Fibroblast of skin of scalp (primary cell): ENCODE measurements at regions not wholly inside any gene's neighbourhood (a gene's known extent, or its start where the extent isn't known, plus 50 kb on each side); places are given as distances from the start of the nearest gene placed in this dataset.
"Not testable (repeated sequence)": the region's sequence is repeated elsewhere in the genome, so short reads cannot be mapped to it uniquely, and the experiment has no call there.

Source experiments
- DNase-seq: peaks from one replicate; pipeline ENCODE4 v3.0.0-alpha.2; 2013

DNA sequence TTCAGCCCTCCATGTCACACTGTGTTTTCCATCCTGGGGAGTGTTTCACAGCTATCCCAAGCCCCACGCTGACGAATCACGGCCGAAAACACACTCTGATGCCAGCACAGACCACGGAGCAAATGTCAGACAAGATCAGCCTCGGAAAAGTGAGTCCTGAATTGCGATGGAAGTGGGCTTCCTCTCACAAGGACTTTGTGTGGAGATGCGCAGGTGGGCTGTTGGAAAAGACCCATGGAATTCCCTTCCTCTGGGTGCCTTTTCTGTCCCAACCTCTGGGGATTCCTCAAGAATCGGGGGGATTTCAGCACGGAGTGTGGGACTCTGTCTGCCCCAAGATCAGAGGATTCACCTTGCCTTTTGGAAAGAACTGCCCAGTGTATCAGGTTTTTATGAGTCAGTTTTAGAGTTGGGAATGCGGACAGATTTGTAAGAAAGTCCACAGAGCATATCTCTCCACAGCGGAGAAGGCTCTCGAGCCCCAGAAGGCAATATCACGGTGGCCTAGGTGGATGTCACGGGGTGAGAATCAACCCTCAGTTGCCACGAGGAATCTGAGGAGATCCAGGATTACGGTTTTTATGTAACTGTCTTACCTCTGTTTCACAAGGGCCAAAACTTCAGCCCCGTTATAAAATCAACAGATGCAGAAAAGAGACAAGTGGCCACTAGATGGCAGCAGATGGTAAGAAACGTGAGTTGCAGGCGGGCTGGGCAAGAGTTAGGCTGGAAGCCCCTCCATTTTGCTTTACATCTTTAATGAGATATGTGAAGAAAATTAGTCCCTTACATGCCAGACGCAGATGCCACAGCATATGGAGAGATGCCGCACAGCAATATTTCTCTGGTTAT, 201.9 kb downstream of the DAD1 start:
- peak; percentile 81 for DNase-seq

- DNase-seq, result no peak
Observed at GRCh38 chr14:22384974-22385526, 204.0 kb downstream of the DAD1 start.

- no peak for DNase-seq
Observed at GRCh38 chr14:22384167-22384549, 204.9 kb downstream of the DAD1 start.

- no peak for DNase-seq
Observed at GRCh38 chr14:22383515-22384166, 205.4 kb downstream of the DAD1 start.

DNA sequence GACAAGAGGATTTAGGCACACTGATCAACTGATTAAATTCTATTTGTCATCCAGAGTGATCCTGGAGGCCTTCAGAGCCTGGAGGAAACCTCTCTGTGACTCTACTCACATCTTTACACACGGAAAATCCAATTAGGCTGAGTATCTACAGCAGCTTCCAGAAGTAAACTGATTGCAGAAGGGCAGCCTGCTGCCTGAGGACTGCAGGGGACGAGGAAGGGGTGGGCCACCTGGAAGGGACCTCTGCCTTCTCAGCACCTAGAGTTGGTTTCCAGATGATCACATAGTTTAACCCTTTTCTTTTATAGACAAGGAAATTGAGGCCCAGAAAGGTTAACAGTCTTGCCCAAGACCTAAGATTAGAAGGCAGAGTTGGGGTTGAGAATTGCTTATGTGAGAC, 206.1 kb downstream of the DAD1 start:
- DNase-seq, result no peak

GRCh38 chr14:22382395-22382794, 206.6 kb downstream of the DAD1 start:
- no peak for DNase-seq

GRCh38 chr14:22381766-22382165, 207.3 kb downstream of the DAD1 start:
- DNase-seq, result no peak

GRCh38 chr14:22381408-22381760, 207.6 kb downstream of the DAD1 start:
- DNase-seq, result no peak

DNA sequence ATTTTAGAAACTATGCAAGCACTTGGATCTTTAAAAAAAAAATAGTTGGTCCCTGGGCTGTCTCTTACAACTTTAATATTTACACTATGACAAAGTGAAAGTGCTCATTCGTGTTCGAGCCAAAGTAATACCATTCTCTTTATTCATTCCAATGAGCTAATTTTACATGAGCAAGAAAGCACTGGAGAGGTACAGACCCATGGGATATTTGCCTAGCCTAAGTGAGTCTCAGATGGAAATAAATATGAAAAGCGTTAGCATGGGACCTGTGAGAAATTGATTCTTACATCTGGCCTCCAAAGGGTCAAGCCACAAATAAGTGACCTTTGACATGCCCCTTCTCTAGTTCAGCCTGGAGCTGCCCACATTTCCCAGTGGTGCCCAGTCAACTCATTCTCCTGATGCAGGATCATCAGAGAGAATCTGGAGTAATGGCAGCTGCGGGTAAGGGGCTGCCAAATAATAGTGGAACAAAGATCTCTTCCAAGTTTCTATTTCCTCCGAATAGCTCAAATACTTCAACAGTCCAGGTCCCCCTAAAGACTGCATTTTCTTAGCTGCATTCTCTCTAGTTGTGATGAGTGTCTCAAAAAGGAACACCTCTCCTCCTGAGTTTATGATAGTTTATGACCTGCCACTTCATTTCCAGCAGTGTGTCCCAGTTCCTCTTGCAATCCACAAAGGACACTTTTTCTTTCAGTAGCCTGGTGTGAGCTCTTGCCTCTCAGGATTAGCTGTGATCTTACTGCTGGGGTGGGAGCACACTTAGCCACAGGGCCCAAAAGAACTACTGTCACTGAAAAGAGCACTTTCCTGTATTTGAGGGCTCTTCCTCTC, 208.2 kb downstream of the DAD1 start:
- peak; percentile 60 for DNase-seq

DNA sequence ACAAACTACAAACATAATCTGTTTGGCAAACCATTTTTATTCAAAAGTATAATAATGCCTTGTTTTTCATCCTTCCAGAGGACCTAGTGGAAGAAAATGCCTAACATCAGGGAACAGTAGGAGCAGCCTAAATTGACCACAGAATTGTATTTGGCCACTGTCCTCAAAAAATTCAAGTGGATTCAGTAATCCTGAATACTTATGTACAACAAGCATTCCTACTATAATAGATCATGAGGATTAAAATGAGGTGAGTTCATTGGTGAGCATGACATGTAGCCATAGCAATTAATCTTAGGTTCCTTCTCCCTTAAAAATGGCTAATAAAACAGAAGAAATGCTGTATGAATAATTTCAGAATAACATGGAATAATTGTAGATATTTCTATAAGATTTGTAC, 209.3 kb downstream of the DAD1 start:
- peak; percentile 68 for DNase-seq

GRCh38 chr14:22378181-22378580, 210.8 kb downstream of the DAD1 start:
- no peak for DNase-seq

GRCh38 chr14:22375321-22375930, 213.6 kb downstream of the DAD1 start:
- peak; percentile 52 for DNase-seq

- no peak for DNase-seq
Observed at GRCh38 chr14:22370084-22370847, 218.8 kb downstream of the DAD1 start.

DNA sequence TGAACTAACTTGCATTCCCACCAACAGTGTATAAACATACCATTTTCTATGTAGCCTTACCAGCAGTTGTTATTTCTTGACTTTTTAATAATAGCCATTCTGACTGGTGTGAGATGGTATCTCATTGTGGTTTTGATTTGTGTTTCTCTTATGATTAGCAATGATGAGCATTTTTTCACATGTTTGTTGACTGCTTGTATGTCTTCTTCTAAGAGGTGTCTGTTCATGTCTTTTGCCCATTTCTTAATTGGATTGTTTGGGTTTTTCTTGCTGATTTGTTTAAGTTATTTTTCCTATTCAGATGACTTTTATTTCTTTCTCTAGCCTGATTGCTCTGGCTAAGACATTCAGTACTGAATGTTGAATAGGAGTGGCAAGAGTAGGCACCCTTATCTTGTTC, 230.3 kb downstream of the DAD1 start:
- no peak for DNase-seq

DNA sequence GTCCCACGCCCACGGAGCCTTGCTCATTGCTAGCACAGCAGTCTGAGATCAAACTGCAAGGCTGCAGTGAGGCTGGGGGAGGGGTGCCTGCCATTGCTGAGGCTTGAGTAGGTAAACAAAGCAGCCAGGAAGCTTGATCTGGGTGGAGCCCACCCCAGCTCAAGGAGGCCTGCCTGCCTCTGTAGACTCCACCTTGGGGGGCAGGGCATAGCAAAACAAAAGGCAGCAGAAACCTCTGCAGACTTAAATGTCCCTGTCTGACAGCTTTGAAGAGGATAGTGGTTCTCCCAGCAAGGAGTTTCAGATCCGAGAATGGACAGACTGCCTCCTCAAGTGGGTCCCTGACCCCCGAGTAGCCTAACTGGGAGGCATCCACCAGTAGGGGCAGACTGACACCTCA, 239.7 kb downstream of the DAD1 start:
- not testable (repeated sequence) for DNase-seq

DNA sequence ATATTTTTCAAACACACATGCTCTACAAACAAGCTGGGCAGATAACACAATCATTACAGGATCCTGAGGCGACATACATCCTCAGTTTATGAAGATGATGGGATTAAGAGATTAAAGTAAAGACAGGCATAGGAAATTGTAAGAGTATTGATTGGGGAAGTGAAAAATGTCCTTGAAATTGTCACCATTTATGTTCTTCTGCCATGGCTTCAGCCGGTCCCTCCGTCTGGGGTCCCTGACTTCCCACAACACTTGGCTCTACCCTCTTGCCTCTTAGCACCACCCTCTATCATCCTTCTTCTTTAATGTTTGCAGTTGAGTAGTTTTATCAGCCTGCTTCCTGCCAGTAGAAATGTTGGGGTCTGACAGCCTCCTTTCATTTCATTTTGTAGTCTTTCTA, 244.4 kb downstream of the DAD1 start:
- DNase-seq, result no peak

DNA sequence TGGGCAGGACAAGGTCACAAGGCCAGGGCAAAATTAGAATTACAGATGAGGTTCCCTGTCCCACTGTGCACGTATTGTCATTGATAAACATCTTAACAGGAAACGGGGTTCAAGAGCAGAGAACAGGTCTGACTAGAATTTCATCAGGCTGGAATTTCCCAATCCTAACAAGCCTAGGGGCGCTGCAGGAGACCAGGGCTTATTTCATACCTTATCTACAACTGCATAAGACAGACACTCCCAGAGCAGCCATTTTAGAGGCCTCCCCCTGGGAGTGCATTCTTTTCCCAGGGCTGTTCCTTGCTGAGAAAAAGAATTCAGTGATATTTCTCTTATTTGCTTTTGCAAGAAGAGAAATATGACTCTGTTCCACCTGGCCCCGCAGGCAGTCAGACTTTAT, 244.8 kb downstream of the DAD1 start:
- not testable (repeated sequence) for DNase-seq

DNA sequence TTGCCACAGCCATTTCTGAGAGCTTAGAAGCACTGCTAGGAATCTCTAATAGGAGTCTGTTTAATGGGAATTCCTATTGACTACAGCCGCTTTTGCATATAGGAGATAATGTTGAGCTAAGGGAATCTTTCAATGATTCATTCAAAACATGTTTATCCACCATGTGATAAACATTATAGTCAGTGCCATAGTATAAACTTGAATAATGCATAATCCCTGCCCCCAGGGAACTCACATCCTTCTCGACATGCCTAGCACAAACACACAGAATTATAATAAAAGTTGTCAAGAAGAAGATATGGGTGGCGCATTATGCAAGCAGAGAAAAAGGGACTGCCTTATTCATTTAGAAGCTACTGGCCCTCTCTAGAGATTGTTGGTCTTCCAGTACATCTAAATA, 248.0 kb downstream of the DAD1 start:
- no peak for DNase-seq

- peak; percentile 16 for DNase-seq
Observed at GRCh38 chr14:22338917-22339715, 249.9 kb downstream of the DAD1 start.

DNA sequence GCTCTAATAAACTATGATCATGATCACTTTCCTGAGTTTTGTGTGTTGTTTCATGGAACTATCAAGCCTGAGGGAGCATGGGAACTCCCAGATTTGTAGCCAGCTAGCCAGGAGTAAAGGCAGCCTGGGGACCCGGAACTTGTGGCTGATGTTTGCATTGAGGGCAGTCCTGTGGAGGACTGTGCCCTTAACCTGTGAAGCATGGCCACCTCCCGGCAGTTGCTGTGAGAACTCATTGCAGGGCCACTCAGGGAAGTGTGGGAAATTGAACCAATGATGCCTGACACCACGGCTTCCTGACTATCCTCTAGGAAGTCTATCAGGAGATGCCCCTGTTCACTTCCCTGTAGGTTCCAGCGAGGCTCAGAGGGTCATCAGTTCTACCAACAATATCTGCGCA, 250.6 kb downstream of the DAD1 start:
- DNase-seq, result no peak

DNA sequence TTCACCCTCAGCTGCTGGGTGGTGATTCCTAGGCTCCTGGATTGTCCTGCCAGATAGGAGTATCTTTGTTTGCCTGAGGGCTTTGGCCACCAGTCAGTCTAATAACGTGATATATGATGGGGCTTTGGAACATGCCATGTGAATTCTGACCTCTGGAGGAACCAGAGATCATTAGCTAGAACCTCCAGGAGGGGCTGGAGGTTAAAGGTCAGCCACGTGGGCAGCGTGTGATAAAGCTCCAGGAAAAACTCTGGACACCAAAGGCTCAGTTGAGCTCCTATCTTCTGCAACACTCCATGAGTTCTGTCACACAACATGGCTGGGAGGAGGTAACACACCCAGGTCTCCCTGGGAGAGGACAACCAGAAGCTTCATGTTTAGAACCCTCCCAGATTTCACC, 251.1 kb downstream of the DAD1 start:
- DNase-seq, result no peak
